ENCODE measurements at regions not wholly inside any gene's neighbourhood (a gene's known extent, or its start where the extent isn't known, plus 50 kb on each side); places are given as distances from the start of the nearest gene placed in this dataset.
A peak's percentile ranks its signal among the peaks of the same experiment; 100 is the strongest.
"Not testable (repeated sequence)": the region's sequence is repeated elsewhere in the genome, so short reads cannot be mapped to it uniquely, and the experiment has no call there.

GRCh38 chr22:35475545-35475944 lies 65.1 kb upstream of the RASD2 start:
- Mint-ChIP-seq H3K27me3 (ENCODE audit: low read depth in 3 of 3) (peaks cover 2 to 12% (median 7%) of the 10 kb centered on the region in 3 donors), H3K27ac (no peak overlapping the region), H3K36me3 (peaks cover 0 to 4% (median 0%) of the 10 kb centered on the region in 3 donors), H3K4me1 (no peaks in the 10 kb centered on the region), H3K4me3 (no peak overlapping the region), H3K9me3 (no peaks in the 10 kb centered on the region)
- no peak for DNase-seq

- DNase-seq, result no peak
- H3K36me3 Mint-ChIP-seq, result no peaks in the 10 kb centered on the region
- no peaks in the 10 kb centered on the region for H3K9me3 Mint-ChIP-seq
- H3K27me3 Mint-ChIP-seq (ENCODE audit: low read depth in 3 of 3), result peaks cover 6 to 14% (median 9%) of the 10 kb centered on the region in 3 donors
- H3K4me3 Mint-ChIP-seq, result no peak overlapping the region
- no peak overlapping the region for H3K27ac Mint-ChIP-seq
- H3K4me1 Mint-ChIP-seq, result no peaks in the 10 kb centered on the region
Observed at GRCh38 chr22:35476341-35476740, 64.3 kb upstream of the RASD2 start.

- Mint-ChIP-seq H3K36me3 (no peaks in the 10 kb centered on the region), H3K27me3 (ENCODE audit: low read depth in 3 of 3) (peaks cover 7 to 12% (median 8%) of the 10 kb centered on the region in 3 donors)
Observed at GRCh38 chr22:35477911-35478582, 62.6 kb upstream of the RASD2 start.

GRCh38 chr22:35478633-35479107 lies 62.0 kb upstream of the RASD2 start:
- no peak for DNase-seq
- H3K27ac Mint-ChIP-seq, result no peak overlapping the region
- no peaks in the 10 kb centered on the region for H3K4me1 Mint-ChIP-seq
- H3K9me3 Mint-ChIP-seq, result no peaks in the 10 kb centered on the region
- no peaks in the 10 kb centered on the region for H3K36me3 Mint-ChIP-seq
- H3K4me3 Mint-ChIP-seq, result no peak overlapping the region
- peaks cover 7 to 12% (median 8%) of the 10 kb centered on the region in 3 donors for H3K27me3 Mint-ChIP-seq (ENCODE audit: low read depth in 3 of 3)

More at GRCh38 chr22:35477911-35478582, 62.6 kb upstream of the RASD2 start:
- H3K4me1 Mint-ChIP-seq, result no peaks in the 10 kb centered on the region
- H3K27ac Mint-ChIP-seq, result no peak overlapping the region
- no peaks in the 10 kb centered on the region for H3K9me3 Mint-ChIP-seq
- DNase-seq, result no peak
- no peak overlapping the region for H3K4me3 Mint-ChIP-seq

GRCh38 chr22:35479359-35479758 lies 61.3 kb upstream of the RASD2 start:
- Mint-ChIP-seq H3K27ac (no peak overlapping the region), H3K9me3 (no peaks in the 10 kb centered on the region), H3K4me3 (no peak overlapping the region), H3K4me1 (no peaks in the 10 kb centered on the region), H3K27me3 (ENCODE audit: low read depth in 3 of 3) (peaks cover 7 to 9% (median 8%) of the 10 kb centered on the region in 3 donors), H3K36me3 (no peaks in the 10 kb centered on the region)
- DNase-seq, result no peak

GRCh38 chr22:35479985-35480550 lies 60.6 kb upstream of the RASD2 start:
- H3K27ac Mint-ChIP-seq, result no peak overlapping the region
- no peak for DNase-seq
- no peaks in the 10 kb centered on the region for H3K9me3 Mint-ChIP-seq
- H3K4me3 Mint-ChIP-seq, result no peak overlapping the region
- H3K36me3 Mint-ChIP-seq, result no peaks in the 10 kb centered on the region
- peaks cover 7 to 13% (median 8%) of the 10 kb centered on the region in 3 donors for H3K27me3 Mint-ChIP-seq (ENCODE audit: low read depth in 3 of 3)
- H3K4me1 Mint-ChIP-seq, result no peaks in the 10 kb centered on the region

GRCh38 chr22:35480627-35481550 lies 59.7 kb upstream of the RASD2 start:
- peaks cover 7 to 8% (median 7%) of the 10 kb centered on the region in 3 donors for H3K27me3 Mint-ChIP-seq (ENCODE audit: low read depth in 3 of 3)
- H3K9me3 Mint-ChIP-seq, result no peaks in the 10 kb centered on the region
- no peak overlapping the region for H3K4me3 Mint-ChIP-seq
- H3K36me3 Mint-ChIP-seq, result no peaks in the 10 kb centered on the region
- no peak overlapping the region for H3K27ac Mint-ChIP-seq
- no peak for DNase-seq
- H3K4me1 Mint-ChIP-seq, result no peaks in the 10 kb centered on the region

- no peaks in the 10 kb centered on the region for H3K36me3 Mint-ChIP-seq
- peaks cover 2 to 10% (median 8%) of the 10 kb centered on the region in 3 donors for H3K27me3 Mint-ChIP-seq (ENCODE audit: low read depth in 3 of 3)
- H3K27ac Mint-ChIP-seq, result no peak overlapping the region
- no peak overlapping the region for H3K4me3 Mint-ChIP-seq
- H3K4me1 Mint-ChIP-seq, result no peaks in the 10 kb centered on the region
- no peaks in the 10 kb centered on the region for H3K9me3 Mint-ChIP-seq
- DNase-seq, result no peak
Observed at GRCh38 chr22:35482311-35482710, 58.3 kb upstream of the RASD2 start.

GRCh38 chr22:35482974-35483373 lies 57.7 kb upstream of the RASD2 start:
- Mint-ChIP-seq H3K27ac (peak overlapping the region in 1 of 6 donors; percentile 24), H3K36me3 (no peaks in the 10 kb centered on the region), H3K4me1 (no peaks in the 10 kb centered on the region), H3K27me3 (ENCODE audit: low read depth in 3 of 3) (peaks cover 2 to 9% (median 8%) of the 10 kb centered on the region in 3 donors), H3K9me3 (no peaks in the 10 kb centered on the region), H3K4me3 (no peak overlapping the region)
- no peak for DNase-seq

- no peaks in the 10 kb centered on the region for H3K9me3 Mint-ChIP-seq
- no peaks in the 10 kb centered on the region for H3K4me1 Mint-ChIP-seq
- no peak overlapping the region for H3K4me3 Mint-ChIP-seq
- H3K36me3 Mint-ChIP-seq, result no peaks in the 10 kb centered on the region
- H3K27me3 Mint-ChIP-seq (ENCODE audit: low read depth in 3 of 3), result peaks cover 2 to 8% (median 8%) of the 10 kb centered on the region in 3 donors
- no peak overlapping the region for H3K27ac Mint-ChIP-seq
- no peak for DNase-seq
Observed at GRCh38 chr22:35483730-35484129, 56.9 kb upstream of the RASD2 start.

- Mint-ChIP-seq H3K4me3 (no peak overlapping the region), H3K36me3 (no peaks in the 10 kb centered on the region), H3K4me1 (no peaks in the 10 kb centered on the region), H3K27ac (peak overlapping the region in 1 of 6 donors; percentile 46), H3K9me3 (no peaks in the 10 kb centered on the region), H3K27me3 (ENCODE audit: low read depth in 3 of 3) (peaks cover 3 to 8% (median 8%) of the 10 kb centered on the region in 3 donors)
- no peak for DNase-seq
Observed at GRCh38 chr22:35484651-35485556, 55.7 kb upstream of the RASD2 start.

GRCh38 chr22:35486116-35486631 lies 54.5 kb upstream of the RASD2 start:
- Mint-ChIP-seq H3K27me3 (ENCODE audit: low read depth in 3 of 3) (peaks cover 2 to 6% (median 5%) of the 10 kb centered on the region in 3 donors), H3K27ac (no peak overlapping the region), H3K9me3 (no peaks in the 10 kb centered on the region), H3K36me3 (no peaks in the 10 kb centered on the region), H3K4me1 (no peaks in the 10 kb centered on the region), H3K4me3 (no peak overlapping the region)
- no peak for DNase-seq

GRCh38 chr22:35487623-35488022 lies 53.0 kb upstream of the RASD2 start:
- H3K4me3 Mint-ChIP-seq; H3K9me3 Mint-ChIP-seq; H3K27me3 Mint-ChIP-seq (ENCODE audit: low read depth in 3 of 3); H3K4me1 Mint-ChIP-seq; DNase-seq; H3K27ac Mint-ChIP-seq; H3K36me3 Mint-ChIP-seq: not testable (repeated sequence)

All from immature natural killer cell (primary cell).